CD4-positive, alpha-beta T cell treated with Interleukin-4 for 1 hour (primary cell): ENCODE measurements at regions not wholly inside any gene's neighbourhood (a gene's known extent, or its start where the extent isn't known, plus 50 kb on each side); places are given as distances from the start of the nearest gene placed in this dataset.
"Not testable (repeated sequence)": the region's sequence is repeated elsewhere in the genome, so short reads cannot be mapped to it uniquely, and the experiment has no call there.

Experiments used
- DNase-seq, 2 donors: peaks; one replicate each; pipeline ENCODE4 v3.0.0-alpha.2; 2020 to 2022

DNA sequence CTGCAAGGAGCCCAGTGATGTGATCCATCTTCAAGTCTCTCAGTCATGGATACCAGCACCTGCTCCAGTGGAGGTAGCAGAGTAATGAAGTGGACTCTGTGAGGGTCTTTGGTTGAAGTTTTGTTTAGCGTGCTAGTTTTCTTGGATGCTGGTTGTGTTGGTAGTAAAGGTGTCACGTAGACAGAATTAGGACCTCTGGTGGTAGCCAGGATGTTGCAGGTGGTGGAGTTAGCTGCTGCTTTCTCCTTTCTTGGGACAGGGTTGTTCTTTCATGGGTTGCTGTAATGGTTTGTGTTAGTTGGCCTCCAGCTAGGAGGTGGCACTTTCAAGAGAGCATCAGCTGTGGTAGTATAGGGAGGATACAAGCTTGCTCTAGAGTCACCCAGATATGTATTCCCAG, 125.2 kb downstream of the ANXA2 start:
- no peak for DNase-seq

DNA sequence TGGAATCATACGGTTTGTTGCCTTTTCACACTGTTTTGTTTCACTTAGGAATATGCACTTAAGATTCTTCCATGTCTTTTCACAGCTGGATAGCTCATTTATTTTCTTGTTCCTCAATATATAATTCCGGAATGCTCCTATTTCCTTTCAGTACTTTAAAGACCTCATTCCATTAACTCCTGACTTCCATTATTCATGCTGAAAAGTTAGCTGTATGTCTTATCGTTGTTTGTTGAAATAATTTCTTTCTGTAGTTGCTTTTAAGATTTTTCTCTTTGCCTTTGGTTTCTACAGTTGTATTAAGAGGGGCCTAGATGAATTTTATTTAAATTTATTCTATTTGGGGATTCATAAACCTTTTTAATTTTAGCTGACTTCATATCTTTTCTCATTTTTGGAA, 122.2 kb downstream of the ANXA2 start:
- DNase-seq = no peak

DNA sequence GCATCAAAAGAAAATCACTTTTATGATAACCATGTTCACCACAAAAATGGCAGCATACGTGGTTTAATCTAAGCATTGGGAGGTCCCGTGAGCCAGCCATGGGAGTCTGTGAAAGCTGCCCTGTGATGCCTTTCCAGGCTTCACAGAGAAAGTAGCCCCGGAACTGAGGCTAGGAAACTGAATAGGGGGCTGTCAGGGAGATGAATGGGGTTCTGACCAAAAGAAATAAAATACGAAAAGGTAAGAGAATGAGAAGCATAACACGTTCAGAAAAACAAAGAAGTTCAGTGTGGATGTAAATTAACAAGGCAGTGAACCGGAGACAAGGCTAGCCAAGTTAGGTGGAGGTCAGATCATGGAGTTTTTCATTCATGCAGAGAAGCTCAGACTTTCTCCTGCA, 118.9 kb downstream of the ANXA2 start:
- no peak for DNase-seq

DNA sequence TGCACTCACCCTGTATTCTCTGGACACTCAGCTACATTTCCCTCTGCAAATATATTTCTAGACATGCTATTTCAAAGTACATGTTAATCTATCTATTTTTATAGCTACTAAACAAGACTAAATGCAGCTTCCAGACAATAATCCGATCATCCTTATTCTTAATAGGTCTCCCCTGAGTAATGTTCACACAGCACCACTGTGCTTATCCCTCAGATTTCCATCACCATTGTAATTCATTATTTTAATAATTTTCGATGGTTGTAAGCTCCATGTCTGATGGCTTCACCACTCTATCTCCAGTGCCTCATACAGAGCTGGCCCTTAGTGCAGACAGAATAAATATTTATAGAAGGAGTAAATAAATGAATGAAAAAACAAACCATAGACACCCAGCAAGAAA, 117.5 kb downstream of the ANXA2 start:
- no peak for DNase-seq

DNA sequence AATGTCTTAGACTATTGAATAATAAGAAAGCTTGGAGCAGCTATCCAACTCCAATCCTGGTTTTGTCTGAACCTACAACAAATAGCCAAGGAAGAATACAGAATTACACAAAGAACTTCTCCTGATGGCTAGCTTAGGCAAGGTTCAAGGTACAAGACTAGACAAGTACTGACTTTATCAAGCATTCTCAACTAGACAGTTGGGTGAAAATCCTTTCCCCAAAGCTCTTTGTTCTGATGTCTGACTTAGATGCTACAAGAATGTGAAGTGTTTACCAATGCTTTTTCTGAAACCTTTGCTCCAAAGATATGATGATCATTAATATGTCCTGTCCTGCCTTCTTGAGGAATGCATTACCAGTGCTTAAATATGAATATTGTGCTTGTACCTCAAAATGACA, 113.8 kb downstream of the ANXA2 start:
- DNase-seq = no peak

DNA sequence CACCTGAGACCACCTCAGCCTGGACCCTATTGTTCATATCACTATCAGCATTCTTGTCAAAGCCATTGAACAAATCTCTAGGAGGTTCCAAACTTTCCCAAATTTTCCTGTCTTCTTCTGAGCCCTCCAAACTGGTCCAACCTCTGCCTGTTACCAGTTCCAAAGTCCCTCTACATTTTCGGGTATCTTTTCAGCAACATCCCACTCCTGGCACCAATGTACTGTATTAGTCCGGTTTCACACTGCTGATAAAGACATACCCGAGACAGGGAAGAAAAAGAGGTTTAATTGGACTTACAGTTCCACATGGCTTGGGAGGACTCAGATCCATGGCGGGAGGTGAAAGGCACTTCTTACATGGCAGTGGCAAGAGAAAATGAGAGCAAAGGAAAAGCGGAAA, 101.9 kb downstream of the ANXA2 start:
- DNase-seq = not testable (repeated sequence)

DNA sequence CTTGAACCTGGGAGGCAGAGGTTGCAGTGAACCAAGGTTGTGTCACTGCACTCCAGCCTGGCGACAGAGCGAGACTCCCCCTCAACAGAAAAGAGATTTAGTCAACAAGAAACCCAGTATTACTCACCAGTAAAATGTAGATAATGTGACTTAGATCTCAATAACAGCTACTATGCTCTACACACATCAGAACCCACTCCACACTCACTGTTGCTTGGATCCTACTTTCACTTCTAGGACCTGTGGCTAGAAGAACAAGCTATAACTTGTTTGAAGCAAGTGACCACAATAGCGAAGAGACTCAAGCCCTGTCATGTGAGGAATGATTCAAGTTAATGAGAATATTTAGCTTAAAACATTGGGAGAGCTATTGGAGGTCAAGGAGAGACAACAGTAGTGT, 100.7 kb downstream of the ANXA2 start:
- no peak for DNase-seq
